SU-DHL-6 (cell line): ENCODE measurements at regions not wholly inside any gene's neighbourhood (a gene's known extent, or its start where the extent isn't known, plus 50 kb on each side); places are given as distances from the start of the nearest gene placed in this dataset.

Experiments
- H2AFZ ChIP-seq: fragments of 200-600 bp; sonication (generic); 2 replicates; pipeline ENCODE4 v1.6.1; 2014; ENCODE audit warnings: low read depth, mild to moderate bottlenecking, moderate library complexity, mixed read lengths, antibody characterized with exemption, low read length; ENCODE audit not compliant: severe bottlenecking
- H3F3A ChIP-seq: fragments of 200-600 bp; shearing (Covaris generic); 2 replicates; pipeline ENCODE4 v1.6.0; 2016; ENCODE audit warnings: antibody characterized with exemption, mild to moderate bottlenecking; ENCODE audit not compliant: insufficient read depth
- H3K27ac ChIP-seq: fragments of 200-600 bp; sonication (generic); 2 replicates; pipeline ENCODE4 v1.5.1; 2016; ENCODE audit warnings: low read depth, mild to moderate bottlenecking, low read length, moderate library complexity, mixed read lengths
- H3K27me3 ChIP-seq: fragments of 200-600 bp; sonication (generic), shearing (Covaris generic); 2 replicates; pipeline ENCODE4 v1.6.0; 2014; ENCODE audit warnings: mild to moderate bottlenecking, low read length
- H3K36me3 ChIP-seq: fragments of 200-600 bp; sonication (generic); 2 replicates; pipeline ENCODE4 v1.6.1; 2014; ENCODE audit warnings: mild to moderate bottlenecking, low read length, mixed read lengths
- H3K4me2 ChIP-seq: fragments of 300-600, 200-600 bp; shearing (Covaris generic), sonication (generic); 2 replicates; pipeline ENCODE4 v1.6.0; 2014; ENCODE audit warnings: low read length, low read depth, mild to moderate bottlenecking; ENCODE audit not compliant: poor library complexity, severe bottlenecking
- H3K4me3 ChIP-seq: fragments of 200-600 bp; sonication (generic); 2 replicates; pipeline ENCODE4 v1.5.1; 2014; ENCODE audit warnings: antibody characterized with exemption, low read length, mild to moderate bottlenecking, mixed read lengths; ENCODE audit not compliant: insufficient read depth, poor library complexity, severe bottlenecking
- H3K79me2 ChIP-seq: fragments of 200-600 bp; sonication (generic); 2 replicates; pipeline ENCODE4 v1.6.1; 2014; ENCODE audit warnings: mild to moderate bottlenecking, low read length, moderate library complexity; ENCODE audit not compliant: insufficient read depth
- H3K9ac ChIP-seq: fragments of 200-600 bp; sonication (generic); 2 replicates; pipeline ENCODE4 v1.7.0; 2014; ENCODE audit warnings: mild to moderate bottlenecking, low read length
- H3K9me2 ChIP-seq: fragments of 200-600 bp; sonication (generic); replicated peaks from 2 replicates; pipeline ENCODE4 v1.6.1; 2014; ENCODE audit warnings: low read length; ENCODE audit not compliant: insufficient read depth
- H3K9me3 ChIP-seq: fragments of 200-600 bp; sonication (generic); 2 replicates; pipeline ENCODE4 v1.6.1; 2014; ENCODE audit warnings: low read length, mixed read lengths; ENCODE audit not compliant: insufficient read depth
- H4K20me1 ChIP-seq: fragments of 200-600 bp; sonication (generic); 2 replicates; pipeline ENCODE4 v1.6.1; 2014; ENCODE audit warnings: low read depth, mild to moderate bottlenecking, antibody characterized with exemption, low read length, moderate library complexity, mixed read lengths
- CTCF ChIP-seq: fragments of 200-600 bp; sonication (generic); IDR thresholded peaks from one replicate; pipeline ENCODE4 v1.5.1; 2017; ENCODE audit warnings: antibody characterized with exemption, mild to moderate bottlenecking, low read length, moderate library complexity; ENCODE audit not compliant: insufficient read depth, poor library complexity, severe bottlenecking
- EZH2phosphoT487 ChIP-seq: fragments of 200-600 bp; sonication (generic), shearing (Covaris generic); conservative IDR thresholded peaks from 2 replicates; pipeline ENCODE4 v1.6.1; 2018; ENCODE audit warnings: mild to moderate bottlenecking, antibody characterized with exemption, low read length, moderate library complexity, mixed read lengths

- no peaks in the 10 kb centered on the region for H3K27me3 ChIP-seq
- H3K4me3 ChIP-seq = no peak overlapping the region
- H4K20me1 ChIP-seq = no peaks in the 10 kb centered on the region
- no peak overlapping the region for H3K9ac ChIP-seq
- H3K9me3 ChIP-seq = no peaks in the 10 kb centered on the region
- no peaks in the 10 kb centered on the region for H3F3A ChIP-seq
- H3K79me2 ChIP-seq = no peaks in the 10 kb centered on the region
- H3K27ac ChIP-seq = no peak overlapping the region
- no peak overlapping the region for H3K4me2 ChIP-seq
- no peak overlapping the region for H2AFZ ChIP-seq
- H3K36me3 ChIP-seq = no peaks in the 10 kb centered on the region
- no peak for TF ChIP-seq EZH2phosphoT487
- no peak for TF ChIP-seq CTCF
- no peaks in the 10 kb centered on the region for H3K9me2 ChIP-seq
Observed at GRCh38 chr5:82521431-82522051, 243.4 kb upstream of the RPS23 start.

- Histone ChIP-seq H3K4me3 (no peak overlapping the region), H3K27ac (no peak overlapping the region), H3K79me2 (no peaks in the 10 kb centered on the region), H3K9ac (no peak overlapping the region), H3K27me3 (no peaks in the 10 kb centered on the region), H2AFZ (no peak overlapping the region), H3K4me2 (no peak overlapping the region), H3K9me2 (no peaks in the 10 kb centered on the region), H3F3A (no peaks in the 10 kb centered on the region), H3K36me3 (no peaks in the 10 kb centered on the region), H4K20me1 (no peaks in the 10 kb centered on the region), H3K9me3 (no peaks in the 10 kb centered on the region)
- no peak for TF ChIP-seq CTCF
- TF ChIP-seq EZH2phosphoT487 = no peak
Observed at GRCh38 chr5:82519558-82519957, 241.4 kb upstream of the RPS23 start.

GRCh38 chr5:82517544-82518075 is 239.5 kb upstream of the RPS23 start:
- Histone ChIP-seq H3K9me2 (no peaks in the 10 kb centered on the region), H2AFZ (no peak overlapping the region), H3F3A (no peaks in the 10 kb centered on the region), H4K20me1 (no peaks in the 10 kb centered on the region), H3K36me3 (no peaks in the 10 kb centered on the region), H3K9me3 (no peaks in the 10 kb centered on the region), H3K27ac (no peak overlapping the region), H3K79me2 (no peaks in the 10 kb centered on the region), H3K9ac (no peak overlapping the region), H3K4me3 (no peak overlapping the region), H3K27me3 (no peaks in the 10 kb centered on the region), H3K4me2 (no peak overlapping the region)
- TF ChIP-seq CTCF (no peak), EZH2phosphoT487 (no peak)
